HFFc6 (cell line): ENCODE measurements at regions not wholly inside any gene's neighbourhood (a gene's known extent, or its start where the extent isn't known, plus 50 kb on each side); places are given as distances from the start of the nearest gene placed in this dataset.

Experiments
- DNase-seq: peaks from one replicate; pipeline ENCODE4 v3.0.0-alpha.2; 2018
- H3K27ac Mint-ChIP-seq: 2 replicates; pipeline ENCODE4 v1.8.0; 2020; ENCODE audit warnings: mild to moderate bottlenecking, mixed read lengths
- H3K27me3 Mint-ChIP-seq: 2 replicates; pipeline ENCODE4 v1.8.0; 2021; ENCODE audit warnings: mild to moderate bottlenecking, moderate library complexity, mixed read lengths; ENCODE audit not compliant: insufficient read depth
- H3K36me3 Mint-ChIP-seq: 2 replicates; pipeline ENCODE4 v1.8.0; 2021; ENCODE audit warnings: low read depth, mixed read lengths
- H3K4me1 Mint-ChIP-seq: 2 replicates; pipeline ENCODE4 v1.8.0; 2020; ENCODE audit warnings: low read depth, mixed read lengths
- H3K4me3 Mint-ChIP-seq: 2 replicates; pipeline ENCODE4 v1.8.0; 2020; ENCODE audit warnings: mild to moderate bottlenecking, moderate library complexity, mixed read lengths
- H3K9me3 Mint-ChIP-seq: 2 replicates; pipeline ENCODE4 v1.8.0; 2020; ENCODE audit warnings: mild to moderate bottlenecking, mixed read lengths
- CTCF ChIP-seq: fragments of 200-600 bp; sonication (generic); IDR thresholded peaks from 2 replicates; pipeline ENCODE4 v1.5.0; 2021; ENCODE audit warnings: antibody characterized with exemption, mild to moderate bottlenecking

- TF ChIP-seq CTCF, result no peak
- peaks cover 5% of the 10 kb centered on the region for H3K27me3 Mint-ChIP-seq
- peaks cover 12% of the 10 kb centered on the region for H3K9me3 Mint-ChIP-seq
- H3K4me3 Mint-ChIP-seq, result peak overlapping the region; percentile 62
- H3K4me1 Mint-ChIP-seq, result peaks cover 55% of the 10 kb centered on the region
- DNase-seq, result peak; percentile 75
- peaks cover 10% of the 10 kb centered on the region; the same call in 1 of the 2 replicates for H3K36me3 Mint-ChIP-seq
- peak overlapping the region; percentile 80 for H3K27ac Mint-ChIP-seq
Observed at GRCh38 chr4:138540056-138540800, 298.1 kb upstream of the SLC7A11 start.

GRCh38 chr4:138538743-138539142 is 296.6 kb upstream of the SLC7A11 start:
- peaks cover 64% of the 10 kb centered on the region for H3K4me1 Mint-ChIP-seq
- no peak overlapping the region for H3K27ac Mint-ChIP-seq
- TF ChIP-seq CTCF, result no peak
- H3K27me3 Mint-ChIP-seq, result peaks cover 2% of the 10 kb centered on the region
- H3K9me3 Mint-ChIP-seq, result peaks cover 5% of the 10 kb centered on the region
- peaks cover 4% of the 10 kb centered on the region for H3K36me3 Mint-ChIP-seq
- no peak for DNase-seq
- H3K4me3 Mint-ChIP-seq, result no peak overlapping the region

GRCh38 chr4:138537731-138538490 is 295.8 kb upstream of the SLC7A11 start:
- peaks cover 12% of the 10 kb centered on the region for H3K36me3 Mint-ChIP-seq
- no peak overlapping the region for H3K27ac Mint-ChIP-seq
- H3K9me3 Mint-ChIP-seq, result peaks cover 13% of the 10 kb centered on the region
- H3K27me3 Mint-ChIP-seq, result no peaks in the 10 kb centered on the region; the same call in 1 of the 2 replicates
- H3K4me3 Mint-ChIP-seq, result no peak overlapping the region
- TF ChIP-seq CTCF, result no peak
- DNase-seq, result no peak
- peaks cover 63% of the 10 kb centered on the region for H3K4me1 Mint-ChIP-seq

GRCh38 chr4:138535316-138535715 is 293.2 kb upstream of the SLC7A11 start:
- no peak for TF ChIP-seq CTCF
- Mint-ChIP-seq H3K27ac (no peak overlapping the region), H3K9me3 (peaks cover 38% of the 10 kb centered on the region), H3K4me1 (peaks cover 41% of the 10 kb centered on the region), H3K36me3 (peaks cover 30% of the 10 kb centered on the region), H3K4me3 (no peak overlapping the region), H3K27me3 (no peaks in the 10 kb centered on the region)
- peak; percentile 16 for DNase-seq

- Mint-ChIP-seq H3K4me3 (no peak overlapping the region), H3K27me3 (no peaks in the 10 kb centered on the region), H3K9me3 (no peaks in the 10 kb centered on the region; the same call in 1 of the 2 replicates), H3K36me3 (no peaks in the 10 kb centered on the region; the same call in 1 of the 2 replicates), H3K4me1 (no peaks in the 10 kb centered on the region), H3K27ac (no peak overlapping the region)
- peak; percentile 39 for DNase-seq
- peak; percentile 77 for TF ChIP-seq CTCF
Observed at GRCh38 chr4:138522366-138522765, 280.2 kb upstream of the SLC7A11 start.
